ENCODE measurements at regions not wholly inside any gene's neighbourhood (a gene's known extent, or its start where the extent isn't known, plus 50 kb on each side); places are given as distances from the start of the nearest gene placed in this dataset.
A peak's percentile ranks its signal among the peaks of the same experiment; 100 is the strongest.

DNA sequence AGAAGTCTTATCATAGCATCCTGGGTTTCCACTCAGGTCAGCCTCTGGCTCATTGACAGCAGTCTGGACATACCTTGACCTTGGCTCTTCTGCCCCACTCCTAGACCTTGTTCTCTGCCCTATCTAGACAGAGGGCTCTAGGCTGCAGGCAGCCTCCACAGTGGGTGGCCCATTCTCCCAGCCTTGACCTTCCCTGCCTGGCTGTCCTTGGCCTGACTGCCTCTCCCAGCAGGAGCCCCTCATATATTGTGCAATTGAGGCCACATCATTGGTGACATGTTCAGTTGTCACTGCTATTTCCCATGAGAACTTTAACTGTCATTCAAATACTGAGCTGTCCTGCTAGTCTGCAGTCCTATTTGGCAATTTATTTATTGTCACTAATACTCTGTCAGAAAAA, 503.4 kb downstream of the PLXNA4 start:
- no peak for DNase-seq (ENCODE audit: low spot score)

DNA sequence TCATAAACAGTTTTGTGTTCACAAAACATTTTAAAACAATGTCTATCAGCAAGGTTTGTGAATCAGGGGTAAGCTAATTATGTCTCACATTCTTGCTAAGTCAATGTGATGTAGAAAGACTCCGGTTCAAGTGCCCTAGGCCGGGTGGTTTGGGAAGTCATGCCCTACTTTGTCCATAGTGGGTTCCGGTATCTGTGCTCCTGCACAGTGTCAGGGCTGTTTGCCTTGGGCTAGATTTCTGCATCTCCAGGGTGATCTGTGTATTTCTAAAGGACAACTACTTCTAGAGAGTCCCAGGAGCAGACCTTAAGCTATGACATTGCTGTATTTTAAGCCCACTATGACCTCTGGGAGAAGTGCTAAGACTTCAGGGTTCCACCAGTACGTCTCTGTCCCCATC, 504.1 kb downstream of the PLXNA4 start:
- no peak for DNase-seq (ENCODE audit: low spot score)

DNA sequence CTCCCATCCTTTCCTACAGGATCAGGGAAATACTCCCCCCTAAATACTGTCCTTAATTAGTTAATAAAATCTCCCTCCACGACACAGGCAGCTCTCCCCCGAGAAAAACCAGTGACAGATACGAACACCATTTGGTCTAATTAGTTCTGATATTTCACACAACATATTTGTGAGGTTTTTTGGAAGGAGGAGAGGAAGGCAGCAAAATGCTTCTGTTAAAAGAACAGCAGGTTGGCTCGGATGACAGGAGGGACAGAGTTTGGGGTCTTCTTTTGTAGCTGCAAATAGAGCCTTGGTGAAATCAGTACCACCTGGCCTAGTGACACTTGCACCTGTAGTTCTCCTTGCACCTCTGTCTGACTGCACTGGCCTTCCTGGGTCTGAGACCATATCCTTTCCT, 507.0 kb downstream of the PLXNA4 start:
- DNase-seq (ENCODE audit: low spot score): no peak

DNA sequence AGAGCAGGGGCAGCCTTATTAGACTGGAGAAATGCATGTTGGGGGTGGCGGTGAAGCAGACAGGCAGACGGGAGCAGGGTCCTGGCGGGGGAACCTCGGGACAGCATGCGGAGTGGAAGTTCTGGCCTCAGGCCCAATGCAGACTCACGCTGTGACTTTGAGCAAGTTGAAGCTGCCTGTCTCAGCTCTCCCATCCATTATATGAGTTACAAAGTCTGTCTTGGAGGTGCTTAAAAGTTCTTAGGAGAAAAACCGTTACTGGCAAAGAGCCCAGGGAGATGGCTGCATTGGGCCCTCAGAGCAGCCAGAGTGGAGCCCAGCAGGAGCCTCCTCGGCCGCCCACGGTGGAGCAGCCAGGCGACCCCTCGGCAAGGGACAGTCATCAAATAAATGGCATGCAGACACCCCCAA, 509.5 kb downstream of the PLXNA4 start:
- DNase-seq (ENCODE audit: low spot score): peak; percentile 69

DNA sequence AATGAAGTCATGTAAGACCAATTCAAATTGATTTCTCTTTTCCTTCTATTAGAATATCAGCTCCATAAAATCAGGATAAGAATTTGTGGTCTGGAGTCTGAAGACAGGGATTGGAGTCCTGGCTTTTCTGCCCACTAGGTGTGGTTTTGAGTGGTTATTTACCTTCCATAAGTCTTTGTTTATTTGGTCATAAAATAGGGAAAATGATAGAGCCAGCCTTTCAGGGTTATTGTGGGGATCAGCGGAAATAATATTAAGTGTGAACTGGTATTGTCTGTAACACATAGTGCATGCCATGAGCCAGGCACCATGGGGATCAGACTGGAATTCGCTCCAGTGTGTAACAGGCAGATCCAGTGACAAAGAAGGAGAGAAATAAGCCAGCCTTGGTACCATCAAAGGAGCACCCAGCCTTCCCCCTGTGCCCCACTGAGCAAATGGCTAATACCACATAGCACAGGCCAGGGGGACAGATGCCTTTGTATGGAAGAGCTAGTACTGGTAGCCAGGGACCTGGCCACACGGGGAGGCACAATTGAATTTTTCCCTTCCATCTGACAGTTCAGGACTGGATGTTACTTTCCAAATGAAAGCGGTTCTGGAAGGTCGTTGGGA, 509.7 kb upstream of the PODXL start:
- peak; percentile 43 for DNase-seq (ENCODE audit: low spot score)

DNA sequence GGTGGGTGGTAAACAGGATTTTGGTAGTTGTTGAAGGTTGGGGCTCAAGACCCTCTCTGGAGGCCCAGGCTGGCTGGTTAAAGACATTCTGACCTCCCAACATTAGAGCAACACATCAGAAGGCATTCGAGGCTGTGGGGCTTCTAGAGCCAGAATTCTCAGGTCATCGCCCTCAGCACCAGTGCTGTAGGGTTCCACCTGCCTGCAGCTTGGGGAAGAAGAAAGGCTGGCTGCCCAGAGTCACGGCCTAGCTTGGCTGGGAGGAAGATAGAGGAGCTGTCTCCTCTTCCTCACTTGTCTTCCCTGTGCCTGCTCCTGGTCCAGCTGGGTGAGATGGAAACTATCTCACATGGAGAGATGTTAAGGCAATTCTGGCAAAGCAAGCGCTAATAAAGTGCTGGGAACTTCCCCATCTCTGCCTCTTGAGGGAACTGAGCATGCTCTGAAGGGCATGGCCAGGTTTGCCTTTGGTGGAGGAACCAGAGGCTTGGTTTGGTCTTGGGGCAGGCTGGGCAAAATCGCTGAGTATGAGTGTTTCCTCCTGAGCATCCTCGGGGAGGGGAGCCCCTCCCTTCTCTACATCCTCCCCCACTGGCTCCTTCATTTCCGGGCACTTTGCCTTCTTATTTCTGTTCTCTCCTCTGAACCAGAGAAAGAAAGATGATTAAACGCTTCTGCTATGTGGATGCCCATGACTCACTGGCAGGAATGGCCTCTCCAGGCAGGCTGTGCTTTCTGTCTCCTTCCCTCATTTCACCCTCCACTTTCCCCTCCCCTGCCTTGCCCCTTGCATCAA, 509.0 kb upstream of the PODXL start:
- DNase-seq (ENCODE audit: low spot score): peak; percentile 97

DNA sequence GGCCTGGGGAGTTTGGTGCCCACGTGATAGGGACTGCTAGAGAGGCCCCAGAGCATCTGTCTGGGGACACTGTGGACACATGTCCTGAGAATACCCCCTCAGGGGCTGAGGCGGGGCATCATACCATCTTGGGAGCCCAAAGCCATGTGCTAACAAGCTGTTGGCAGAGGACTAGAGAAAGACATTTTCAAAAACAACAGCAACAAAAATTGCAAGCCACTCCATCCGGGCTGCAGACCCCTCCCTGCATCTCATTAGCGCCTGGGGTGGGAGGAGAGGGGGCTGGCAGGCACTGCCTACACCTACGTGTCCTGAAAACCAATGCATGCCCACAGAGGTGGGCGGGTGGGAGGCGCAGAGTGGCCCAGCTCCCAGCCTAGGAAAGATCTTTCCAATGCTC, 507.4 kb upstream of the PODXL start:
- DNase-seq (ENCODE audit: low spot score): no peak

DNA sequence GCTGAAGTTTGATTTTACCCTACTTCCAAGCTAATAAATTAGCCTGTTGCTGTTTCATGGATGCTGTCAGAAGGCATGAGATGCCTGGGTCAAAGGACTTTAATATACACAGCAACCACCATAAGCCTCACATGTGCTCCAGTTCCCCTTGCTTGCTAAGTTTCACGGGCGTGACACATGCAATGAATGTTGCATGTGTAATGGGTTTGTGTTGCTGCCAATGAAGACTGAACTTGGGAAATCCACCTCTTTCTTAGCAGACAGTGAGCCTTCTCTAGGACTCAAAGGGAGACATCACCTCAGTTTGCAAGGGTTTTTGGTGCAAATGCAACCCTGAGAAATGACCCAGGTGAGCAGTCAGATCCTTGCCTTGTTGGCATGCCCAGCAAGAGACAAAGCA, 505.5 kb upstream of the PODXL start:
- DNase-seq (ENCODE audit: low spot score): no peak

DNA sequence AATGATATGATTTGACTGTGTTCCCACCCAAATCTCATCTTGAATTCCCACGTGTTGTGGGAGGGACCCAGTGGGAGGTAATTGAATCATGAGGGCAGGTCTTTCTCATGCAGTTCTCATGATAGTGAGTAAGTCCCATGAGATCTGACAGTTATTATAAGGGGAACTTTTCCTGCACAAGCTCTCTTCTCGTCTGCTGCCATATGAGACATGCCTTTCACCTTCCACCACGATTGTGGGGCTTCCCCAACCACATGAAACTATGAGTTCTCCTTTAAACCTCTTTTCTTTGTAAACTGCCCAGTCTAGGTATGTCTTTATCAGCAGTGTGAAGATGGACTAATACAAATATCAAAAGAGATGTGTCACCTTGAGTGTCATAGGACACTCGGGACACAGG, 502.7 kb upstream of the PODXL start:
- DNase-seq (ENCODE audit: low spot score): no peak

DNA sequence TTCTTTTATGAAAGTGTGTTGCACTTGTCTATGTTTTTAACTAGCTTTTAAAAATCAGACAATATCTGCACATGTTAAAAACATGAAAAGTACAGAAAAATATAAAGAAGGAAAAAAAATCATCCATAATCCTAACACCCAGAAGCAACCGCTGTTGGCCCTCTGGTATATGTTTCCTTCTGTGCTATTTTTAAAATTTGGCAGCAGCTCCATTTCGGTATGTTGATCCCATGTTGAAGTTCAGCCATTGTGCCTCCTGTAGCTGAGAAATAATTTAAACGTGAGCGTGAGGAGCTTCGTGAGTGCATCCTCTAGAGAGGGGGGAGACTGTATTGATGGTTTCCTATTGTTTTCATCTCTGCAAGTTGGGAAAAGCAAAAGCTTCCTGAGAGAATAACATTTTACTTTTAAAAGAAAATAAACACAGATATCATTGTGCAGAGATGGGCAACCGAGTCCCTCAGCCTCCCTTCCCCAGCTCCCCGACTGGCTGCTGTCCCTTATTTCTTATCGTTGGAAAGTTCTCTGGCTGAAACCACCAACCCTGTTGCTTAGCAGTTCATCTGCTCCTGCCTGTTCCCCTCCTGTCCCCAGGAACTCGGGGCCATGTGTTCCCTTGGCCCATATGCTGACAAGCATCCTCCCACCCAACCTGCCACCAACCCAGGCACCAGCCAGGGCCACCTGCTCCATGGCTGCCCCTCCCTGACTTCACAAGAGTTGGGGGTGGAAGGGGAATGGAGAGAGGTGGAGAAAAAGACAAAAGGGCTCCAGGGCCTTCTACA, 499.1 kb upstream of the PODXL start:
- DNase-seq (ENCODE audit: low spot score): no peak

DNA sequence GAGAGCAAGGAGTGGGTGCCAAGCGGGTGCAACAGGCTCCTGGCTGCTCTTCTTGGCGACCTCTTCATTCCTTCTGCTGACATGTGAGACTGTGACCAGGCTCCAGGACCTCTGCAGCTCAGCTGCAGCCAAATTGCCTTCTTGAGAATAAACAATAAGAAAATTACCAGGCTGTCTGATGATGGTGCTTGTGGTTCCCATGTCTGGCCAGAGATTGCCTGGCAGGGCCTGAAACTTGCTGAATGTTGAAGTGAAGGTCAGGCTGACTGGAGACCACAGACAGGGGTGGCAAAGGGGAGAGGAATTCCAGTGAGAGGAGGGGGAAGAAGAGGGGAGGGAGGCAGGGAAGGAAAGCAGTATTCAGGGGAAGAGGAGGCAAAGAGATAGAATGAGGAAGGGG, 497.4 kb upstream of the PODXL start:
- DNase-seq (ENCODE audit: low spot score): no peak

DNA sequence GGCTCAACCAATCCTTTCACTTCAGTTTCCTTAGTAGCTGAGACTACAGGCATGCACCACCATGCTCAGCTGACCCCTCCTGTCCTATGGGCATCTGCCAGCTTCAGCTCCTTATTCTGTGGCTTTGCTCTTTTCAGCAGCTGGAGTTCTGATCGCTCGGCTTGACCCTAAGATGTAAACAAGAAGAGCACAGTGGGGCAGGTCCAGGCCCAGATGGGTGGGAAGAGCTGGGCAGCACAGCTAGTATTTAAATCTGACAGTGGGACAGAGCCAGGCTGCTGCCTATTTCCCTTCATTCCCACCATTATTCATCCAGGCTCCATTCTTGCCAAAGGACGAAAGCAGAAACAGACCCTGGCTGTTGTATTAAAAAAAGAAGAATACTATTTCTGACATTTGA, 494.9 kb upstream of the PODXL start:
- DNase-seq (ENCODE audit: low spot score): no peak

DNA sequence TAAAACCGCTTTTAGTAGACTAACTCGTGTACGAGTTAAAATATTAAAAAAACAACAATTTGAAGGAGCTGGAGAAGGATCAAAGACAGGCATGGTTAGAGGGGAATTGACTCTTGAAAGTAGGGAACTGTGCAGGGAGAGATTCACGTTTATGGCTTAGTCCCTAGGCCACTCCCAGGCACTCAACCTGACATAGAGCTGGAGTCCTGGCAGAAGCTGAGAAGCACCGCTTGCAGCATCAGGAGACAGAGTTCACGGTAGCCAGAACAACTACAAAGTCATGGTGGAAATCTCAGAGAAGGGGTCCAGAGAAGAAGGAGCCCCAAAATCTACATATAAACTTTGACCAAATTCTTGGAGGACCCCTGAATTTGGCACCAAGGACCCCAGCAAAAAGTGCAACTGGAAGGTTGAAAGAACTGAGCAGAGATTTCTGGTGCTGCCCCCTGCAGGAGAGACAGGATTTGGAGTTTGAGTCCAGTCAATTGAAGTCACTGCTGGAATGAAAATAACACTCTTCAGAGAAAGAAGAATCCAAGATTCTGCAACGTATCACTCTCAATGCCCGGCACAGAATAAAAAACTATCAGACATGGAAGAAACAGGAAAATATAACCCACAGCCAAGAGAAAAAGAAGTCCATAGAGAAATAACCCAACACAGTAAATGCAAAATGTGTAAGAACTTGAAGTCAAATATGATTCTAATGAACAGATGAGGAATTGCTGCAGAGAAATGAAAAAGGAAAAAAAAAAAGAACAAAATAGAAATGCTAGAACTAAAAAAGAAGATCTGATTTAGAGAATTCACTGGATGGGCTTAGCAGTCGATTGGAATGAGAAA, 493.3 kb upstream of the PODXL start:
- peak; percentile 28 for DNase-seq (ENCODE audit: low spot score)

DNA sequence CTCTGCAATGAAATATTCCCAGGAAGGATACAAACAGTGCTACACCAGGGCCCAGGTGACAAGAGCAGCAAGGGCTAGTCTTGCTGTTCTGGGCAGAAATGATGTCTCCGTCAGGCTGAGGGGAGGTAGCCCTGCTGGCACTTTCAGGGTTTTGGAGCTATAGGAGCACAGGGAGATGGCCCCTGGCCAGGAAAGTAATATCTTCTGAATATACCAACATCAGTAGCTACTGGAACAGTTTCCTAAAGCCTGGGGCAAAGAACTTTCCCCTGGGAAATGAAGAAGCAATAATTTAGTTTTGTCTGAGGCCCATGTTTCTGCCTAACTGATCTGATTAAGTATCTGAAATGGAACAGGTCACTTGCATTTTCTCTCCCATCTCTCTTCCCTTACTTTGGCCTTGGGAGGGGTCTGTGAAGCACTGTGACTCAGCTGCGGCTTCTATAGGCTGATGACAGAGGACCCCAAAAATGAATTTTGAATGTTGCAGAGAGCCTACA, 489.1 kb upstream of the PODXL start:
- no peak for DNase-seq (ENCODE audit: low spot score)

DNA sequence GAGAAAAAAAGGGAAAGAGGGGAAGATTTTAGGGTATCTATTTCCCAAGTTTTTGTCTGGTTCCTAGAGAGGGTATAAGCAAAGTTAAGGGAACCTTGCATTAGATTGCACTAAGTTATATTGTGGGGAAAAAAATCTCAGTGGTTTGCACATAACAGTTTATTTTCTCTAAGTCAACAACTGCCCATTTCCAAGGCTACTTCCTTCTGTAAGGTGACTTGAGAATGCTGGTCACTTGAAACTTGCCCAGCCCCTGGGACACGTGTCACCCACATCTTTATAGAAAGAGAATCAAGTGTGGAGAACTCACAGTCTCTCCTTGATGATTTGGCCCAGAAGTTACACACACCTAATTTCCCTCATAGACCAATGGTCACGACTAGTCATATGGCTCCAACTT, 488.6 kb upstream of the PODXL start:
- no peak for DNase-seq (ENCODE audit: low spot score)

DNA sequence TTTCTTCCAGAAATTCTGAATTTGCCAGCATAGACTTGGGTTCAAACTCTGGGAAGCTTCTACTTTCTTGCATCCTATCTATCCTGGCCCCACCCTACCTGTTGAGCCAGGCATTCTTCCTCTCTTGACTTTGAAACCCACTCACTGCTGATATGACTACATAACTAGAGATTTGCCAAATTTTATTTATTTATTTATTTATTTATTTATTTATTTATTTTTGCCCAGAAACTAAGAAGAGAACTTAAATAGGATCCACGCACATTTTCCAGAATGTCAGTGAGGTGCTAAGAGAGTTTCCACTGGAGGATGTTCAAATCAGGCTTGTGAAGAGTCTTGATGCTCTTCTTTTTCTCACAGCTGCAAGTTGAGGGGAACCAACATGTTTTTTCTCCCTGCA, 487.8 kb upstream of the PODXL start:
- DNase-seq (ENCODE audit: low spot score): no peak

DNA sequence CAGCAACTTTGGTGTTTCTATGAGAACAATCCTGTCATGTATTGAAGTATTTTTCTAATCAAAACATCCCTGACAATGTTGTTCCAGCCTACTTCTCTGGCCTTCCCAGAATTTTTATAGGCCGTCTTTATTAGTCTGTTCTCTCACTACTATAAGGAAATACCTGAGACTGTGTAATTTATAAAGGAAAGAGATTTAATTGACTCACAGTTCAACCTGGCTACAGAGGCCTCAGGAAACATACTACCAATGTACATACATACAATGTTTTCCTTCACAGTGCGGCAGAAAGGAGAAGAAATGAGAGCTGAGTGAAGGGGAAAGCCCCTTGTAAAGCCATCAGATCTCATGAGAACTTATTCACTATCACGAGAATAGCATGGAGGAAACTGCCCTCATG, 484.7 kb upstream of the PODXL start:
- no peak for DNase-seq (ENCODE audit: low spot score)

DNA sequence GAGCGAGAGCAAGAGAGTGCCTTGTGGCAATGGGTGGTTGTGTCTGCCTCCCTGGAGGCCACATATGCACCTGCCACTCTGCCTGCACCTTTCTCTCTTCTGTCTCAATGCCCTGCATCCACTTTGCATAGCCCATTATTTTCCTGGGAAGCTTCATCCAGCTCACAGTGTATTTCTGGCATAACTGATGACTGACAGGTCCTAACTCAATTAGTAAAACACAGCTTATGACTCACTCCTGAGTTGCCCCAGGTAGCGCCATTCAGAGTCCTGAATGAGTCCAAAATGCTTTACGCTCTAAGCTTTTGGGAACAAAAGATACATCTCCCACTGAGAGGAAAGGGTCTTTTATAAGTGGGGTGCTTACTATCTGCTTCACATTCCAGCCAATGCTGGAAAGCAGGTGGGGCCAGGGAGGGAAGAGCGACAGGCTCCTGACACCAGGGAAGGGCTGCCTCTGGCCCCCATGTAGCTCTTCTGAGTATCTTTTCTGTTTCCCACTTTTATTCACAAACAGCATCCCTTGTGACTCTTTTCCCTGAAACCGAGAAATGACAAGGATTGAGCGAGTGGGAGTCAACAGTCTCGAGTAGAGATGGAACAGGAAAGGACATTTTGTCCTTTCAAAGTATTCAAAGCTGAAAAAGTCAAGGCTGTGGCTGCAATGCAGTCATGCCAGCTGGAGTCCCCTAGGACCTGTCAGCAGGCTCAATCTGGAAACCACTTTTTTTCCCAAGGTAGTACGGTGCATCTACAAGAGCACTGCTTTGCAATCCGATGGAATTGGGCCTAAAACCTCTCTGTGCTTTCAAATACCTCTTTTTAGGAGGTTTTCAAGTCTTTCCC, 479.3 kb upstream of the PODXL start:
- DNase-seq (ENCODE audit: low spot score): no peak

DNA sequence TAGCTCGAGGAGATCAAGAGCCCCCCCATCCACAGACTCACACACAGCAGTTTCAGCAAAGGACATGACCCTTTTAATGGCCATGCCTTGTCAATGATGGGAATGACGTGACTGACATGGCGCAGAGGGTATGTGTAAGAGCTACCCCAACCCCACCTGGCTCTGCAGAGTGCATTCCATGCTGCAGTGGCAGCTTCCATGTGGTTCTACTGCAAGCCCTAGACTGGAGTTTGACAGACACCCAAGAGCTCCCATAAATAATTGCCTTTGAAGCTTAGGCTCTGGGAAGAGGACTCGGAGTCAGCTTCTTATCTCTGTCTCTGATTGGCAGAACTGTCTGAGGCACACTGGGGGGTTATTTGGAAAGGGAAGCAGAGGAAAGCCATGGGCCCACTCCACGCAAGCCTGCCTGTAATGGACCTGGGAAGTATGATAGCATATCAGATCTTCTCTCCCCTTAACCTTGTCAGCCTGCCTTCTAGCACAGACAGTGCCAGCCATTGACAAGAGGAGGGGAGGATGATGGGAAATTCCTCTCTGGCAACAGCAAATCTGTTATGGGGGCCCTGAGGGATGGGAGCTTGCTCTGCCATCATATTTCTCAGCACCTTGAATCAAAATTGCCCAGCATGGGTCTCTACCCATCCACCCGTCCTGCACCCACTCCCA, 478.5 kb upstream of the PODXL start:
- DNase-seq (ENCODE audit: low spot score): no peak

DNA sequence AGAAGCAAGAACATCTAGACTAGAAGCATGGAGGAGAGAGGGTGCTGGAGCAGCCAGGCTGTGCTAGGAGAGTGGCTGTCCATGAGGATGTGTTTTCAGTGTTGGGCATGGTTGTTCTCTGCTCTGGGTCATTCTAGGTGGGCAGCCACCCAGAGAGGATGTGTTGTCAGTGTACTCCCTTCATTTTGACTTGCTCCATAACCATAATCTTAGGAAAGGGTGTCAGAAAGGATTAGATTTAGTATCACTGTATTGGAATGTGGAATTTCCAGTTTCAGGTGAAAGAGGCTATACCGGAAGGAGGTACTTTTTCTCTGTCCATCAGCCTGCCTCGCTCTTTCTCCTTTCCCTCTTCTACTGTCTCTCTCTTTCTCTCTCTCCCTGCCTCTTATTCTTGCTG, 474.5 kb upstream of the PODXL start:
- no peak for DNase-seq (ENCODE audit: low spot score)

All from A172 (cell line).